ENCODE measurements at regions not wholly inside any gene's neighbourhood (a gene's known extent, or its start where the extent isn't known, plus 50 kb on each side); places are given as distances from the start of the nearest gene placed in this dataset.

DNA sequence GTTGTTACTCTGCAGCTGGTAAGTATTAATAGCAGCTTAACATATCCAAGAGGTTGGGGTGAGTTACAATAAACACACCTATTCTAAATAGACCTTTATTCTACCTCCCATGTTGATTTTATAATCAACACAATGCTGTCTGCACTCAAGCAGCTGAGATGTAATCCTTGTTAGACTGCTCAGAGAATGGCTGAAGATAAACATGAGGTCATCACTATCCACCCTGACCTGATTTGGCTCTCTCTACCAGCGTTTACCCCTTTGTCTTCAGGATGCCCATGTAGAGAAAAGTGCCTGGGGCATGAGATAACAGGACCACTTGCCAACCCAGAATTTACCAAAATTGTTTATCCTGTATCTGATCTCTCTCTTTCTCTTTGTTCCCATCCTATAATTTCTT lies 220.7 kb upstream of the DEFB112 start:
- TF ChIP-seq, protein P1, sequence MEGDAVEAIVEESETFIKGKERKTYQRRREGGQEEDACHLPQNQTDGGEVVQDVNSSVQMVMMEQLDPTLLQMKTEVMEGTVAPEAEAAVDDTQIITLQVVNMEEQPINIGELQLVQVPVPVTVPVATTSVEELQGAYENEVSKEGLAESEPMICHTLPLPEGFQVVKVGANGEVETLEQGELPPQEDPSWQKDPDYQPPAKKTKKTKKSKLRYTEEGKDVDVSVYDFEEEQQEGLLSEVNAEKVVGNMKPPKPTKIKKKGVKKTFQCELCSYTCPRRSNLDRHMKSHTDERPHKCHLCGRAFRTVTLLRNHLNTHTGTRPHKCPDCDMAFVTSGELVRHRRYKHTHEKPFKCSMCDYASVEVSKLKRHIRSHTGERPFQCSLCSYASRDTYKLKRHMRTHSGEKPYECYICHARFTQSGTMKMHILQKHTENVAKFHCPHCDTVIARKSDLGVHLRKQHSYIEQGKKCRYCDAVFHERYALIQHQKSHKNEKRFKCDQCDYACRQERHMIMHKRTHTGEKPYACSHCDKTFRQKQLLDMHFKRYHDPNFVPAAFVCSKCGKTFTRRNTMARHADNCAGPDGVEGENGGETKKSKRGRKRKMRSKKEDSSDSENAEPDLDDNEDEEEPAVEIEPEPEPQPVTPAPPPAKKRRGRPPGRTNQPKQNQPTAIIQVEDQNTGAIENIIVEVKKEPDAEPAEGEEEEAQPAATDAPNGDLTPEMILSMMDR (IDR thresholded peaks at IDR 0.05; ENCODE audit: insufficient read depth, low read length, missing control alignments) = no peak
- POLR2A ChIA-PET = no interaction called here
- DNase-seq (ENCODE audit: low read depth, low spot score) = no peak
- H3K4me3 ChIP-seq (ENCODE audit: low read depth, low read length) = no peak overlapping the region
- CTCF ChIA-PET = no interaction called here

- no peak for DNase-seq (ENCODE audit: low read depth, low spot score)
- TF ChIP-seq, protein P1 (IDR thresholded peaks at IDR 0.05; ENCODE audit: insufficient read depth, low read length, missing control alignments) = no peak
- no peak overlapping the region for H3K4me3 ChIP-seq (ENCODE audit: low read depth, low read length)
- POLR2A ChIA-PET = no interaction called here
- CTCF ChIA-PET = no interaction called here
Measured at GRCh38 chr6:50271266-50271665, 221.5 kb upstream of the DEFB112 start.

DNA sequence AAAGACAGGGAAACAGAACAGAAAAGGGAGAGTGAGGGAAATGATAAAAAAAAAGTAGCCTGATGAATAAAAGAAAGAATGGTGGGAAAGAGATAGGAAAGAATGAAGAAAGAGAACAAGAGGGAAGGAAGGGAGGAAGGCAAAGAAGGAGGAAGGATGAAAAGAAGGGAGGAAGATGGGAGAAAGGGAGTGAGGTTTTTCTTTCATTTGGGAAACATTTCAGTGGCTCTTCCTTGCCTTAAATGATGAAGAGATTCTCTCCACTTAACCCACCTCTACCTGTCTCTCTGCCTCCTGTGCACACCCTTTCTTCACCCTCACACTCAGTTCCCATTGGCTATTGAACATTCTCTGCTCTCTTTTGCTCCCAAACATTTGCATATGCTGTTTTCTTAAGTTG lies 222.1 kb upstream of the DEFB112 start:
- CTCF ChIA-PET = no interaction called here
- POLR2A ChIA-PET = no interaction called here

DNA sequence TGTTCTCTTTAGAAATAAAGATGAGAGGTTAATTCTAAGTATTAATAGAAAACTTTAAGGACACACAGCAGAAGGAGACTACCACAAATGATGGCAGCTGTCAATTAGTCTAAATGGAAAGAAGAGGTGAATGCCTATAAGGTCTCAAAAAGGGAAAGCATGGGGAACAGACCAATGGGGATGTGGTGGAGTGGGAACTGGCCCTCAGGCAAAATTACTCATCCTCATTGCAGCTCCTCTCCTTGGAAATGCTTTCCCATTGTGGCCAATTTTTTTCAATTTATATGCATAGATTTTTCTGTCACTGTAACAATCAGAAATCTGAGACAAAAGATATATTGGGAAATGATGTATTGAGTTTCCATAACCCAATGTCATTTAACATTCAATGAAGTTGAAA lies 222.9 kb upstream of the DEFB112 start:
- ChIA-PET CTCF (no interaction called here), POLR2A (no interaction called here)
- no peak for DNase-seq (ENCODE audit: low read depth, low spot score)
- TF ChIP-seq, protein P1 (IDR thresholded peaks at IDR 0.05; ENCODE audit: insufficient read depth, low read length, missing control alignments) = no peak
- H3K4me3 ChIP-seq (ENCODE audit: low read depth, low read length) = no peak overlapping the region

More for the DNA sequence above, 222.1 kb upstream of the DEFB112 start:
- no peak for DNase-seq (ENCODE audit: low read depth, low spot score)
- TF ChIP-seq, protein P1 (IDR thresholded peaks at IDR 0.05; ENCODE audit: insufficient read depth, low read length, missing control alignments) = no peak
- no peak overlapping the region for H3K4me3 ChIP-seq (ENCODE audit: low read depth, low read length)

GRCh38 chr6:50276771-50277261 lies 227.1 kb upstream of the DEFB112 start:
- no peak for DNase-seq (ENCODE audit: low read depth, low spot score)
- no peak overlapping the region for H3K4me3 ChIP-seq (ENCODE audit: low read depth, low read length)
- ChIA-PET CTCF (no interaction called here), POLR2A (no interaction called here)
- TF ChIP-seq, protein P1 (IDR thresholded peaks at IDR 0.05; ENCODE audit: insufficient read depth, low read length, missing control alignments) = no peak

- ChIA-PET CTCF (no interaction called here), POLR2A (no interaction called here)
- TF ChIP-seq, protein P1 (IDR thresholded peaks at IDR 0.05; ENCODE audit: insufficient read depth, low read length, missing control alignments) = no peak
- no peak for DNase-seq (ENCODE audit: low read depth, low spot score)
- no peak overlapping the region for H3K4me3 ChIP-seq (ENCODE audit: low read depth, low read length)
Measured at GRCh38 chr6:50277774-50278173, 228.0 kb upstream of the DEFB112 start.
